ENCODE measurements at regions not wholly inside any gene's neighbourhood (a gene's known extent, or its start where the extent isn't known, plus 50 kb on each side); places are given as distances from the start of the nearest gene placed in this dataset.

DNA sequence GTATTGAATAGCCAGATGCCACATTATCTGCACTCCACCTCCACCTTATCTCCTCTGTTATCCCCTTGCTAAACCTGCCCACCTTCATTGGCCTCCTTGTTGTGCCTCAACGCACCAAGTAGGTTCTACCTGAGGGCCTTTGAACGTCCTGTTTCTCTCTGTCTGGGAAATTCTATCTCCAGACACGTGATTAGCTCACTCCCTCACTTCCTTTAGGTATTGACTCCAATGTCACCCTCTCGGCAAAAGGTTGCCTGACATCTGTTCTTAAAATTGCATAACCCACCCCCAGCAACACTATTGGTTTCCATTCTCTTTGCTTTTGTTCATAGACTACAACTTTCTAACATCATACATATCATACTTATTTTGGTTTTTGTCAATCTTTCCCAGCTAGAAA is 56.5 kb upstream of the MEDAG start:
- DNase-seq: no peak
- intact Hi-C loops (cut with DNase I): no loop called here
- WGBS, 3 donors: 83 to 87% (median 84%) methylated on average over 4 of the region's 4 CpGs
- H3K27me3 ChIP-seq: no peaks in the 10 kb centered on the region
- H3K4me1 ChIP-seq (ENCODE audit: insufficient read depth): no peaks in the 10 kb centered on the region
- no peak overlapping the region for H3K4me3 ChIP-seq
- no peaks in the 10 kb centered on the region for H3K36me3 ChIP-seq
- H3K27ac ChIP-seq: no peak overlapping the region
- H3K9me3 ChIP-seq: no peaks in the 10 kb centered on the region
- TF ChIP-seq EP300 (IDR thresholded peaks at IDR 0.05) (no peak), POLR2A (IDR thresholded peaks at IDR 0.05) (no peak)

- WGBS, 3 donors: 61 to 73% (median 64%) methylated on average over 2 of the region's 2 CpGs
Observed at GRCh38 chr13:30850204-30850866, 55.7 kb upstream of the MEDAG start.

GRCh38 chr13:30850867-30851211 is 55.2 kb upstream of the MEDAG start:
- no peaks in the 10 kb centered on the region for H3K4me1 ChIP-seq (ENCODE audit: insufficient read depth)
- TF ChIP-seq CTCF (IDR thresholded peaks at IDR 0.05) (no peak), EP300 (IDR thresholded peaks at IDR 0.05) (no peak), POLR2A (IDR thresholded peaks at IDR 0.05) (no peak)
- intact Hi-C loops (cut with DNase I): no loop called here
- H3K36me3 ChIP-seq: no peaks in the 10 kb centered on the region
- DNase-seq: no peak
- no peak overlapping the region for H3K4me3 ChIP-seq
- H3K27ac ChIP-seq: no peak overlapping the region
- no peaks in the 10 kb centered on the region for H3K27me3 ChIP-seq
- no peaks in the 10 kb centered on the region for H3K9me3 ChIP-seq

More at GRCh38 chr13:30850204-30850866, 55.7 kb upstream of the MEDAG start:
- no peak for TF ChIP-seq EP300 (IDR thresholded peaks at IDR 0.05)
- no peak for TF ChIP-seq CTCF (IDR thresholded peaks at IDR 0.05)
- TF ChIP-seq POLR2A (IDR thresholded peaks at IDR 0.05): no peak
- Histone ChIP-seq H3K9me3 (no peaks in the 10 kb centered on the region), H3K4me3 (no peak overlapping the region), H3K27me3 (no peaks in the 10 kb centered on the region), H3K36me3 (no peaks in the 10 kb centered on the region), H3K27ac (no peak overlapping the region), H3K4me1 (ENCODE audit: insufficient read depth) (no peaks in the 10 kb centered on the region)
- intact Hi-C loops (cut with DNase I): no loop called here
- DNase-seq: no peak

DNA sequence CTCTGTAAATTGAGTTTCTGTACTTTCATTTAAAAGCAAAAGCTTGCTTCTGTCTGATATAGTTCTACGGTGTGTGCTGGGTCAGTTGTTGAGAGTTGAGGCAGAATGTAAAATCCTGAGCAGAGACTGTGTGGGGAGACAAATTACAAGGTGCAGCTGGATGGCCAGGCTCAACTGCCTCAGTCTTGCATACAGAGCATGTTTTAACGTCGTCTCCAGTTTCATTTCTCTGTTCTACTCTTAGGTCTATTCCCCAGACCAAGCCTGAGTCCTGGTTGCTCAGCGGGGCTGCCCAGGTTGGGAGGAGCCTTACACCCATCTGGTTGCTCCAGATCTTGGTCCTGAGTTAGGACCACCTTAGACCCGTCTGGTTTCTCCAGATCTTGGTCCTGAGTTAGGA is 54.4 kb upstream of the MEDAG start:
- TF ChIP-seq CTCF (IDR thresholded peaks at IDR 0.05) (no peak), POLR2A (IDR thresholded peaks at IDR 0.05) (no peak), EP300 (IDR thresholded peaks at IDR 0.05) (no peak)
- WGBS, 3 donors: 83 to 91% (median 90%) methylated on average over 5 of the region's 5 CpGs
- H3K4me3 ChIP-seq: no peak overlapping the region
- H3K36me3 ChIP-seq: no peaks in the 10 kb centered on the region
- DNase-seq: no peak
- H3K9me3 ChIP-seq: no peaks in the 10 kb centered on the region
- no peak overlapping the region for H3K27ac ChIP-seq
- no peaks in the 10 kb centered on the region for H3K4me1 ChIP-seq (ENCODE audit: insufficient read depth)
- no peaks in the 10 kb centered on the region for H3K27me3 ChIP-seq
- intact Hi-C loops (cut with DNase I): no loop called here

DNA sequence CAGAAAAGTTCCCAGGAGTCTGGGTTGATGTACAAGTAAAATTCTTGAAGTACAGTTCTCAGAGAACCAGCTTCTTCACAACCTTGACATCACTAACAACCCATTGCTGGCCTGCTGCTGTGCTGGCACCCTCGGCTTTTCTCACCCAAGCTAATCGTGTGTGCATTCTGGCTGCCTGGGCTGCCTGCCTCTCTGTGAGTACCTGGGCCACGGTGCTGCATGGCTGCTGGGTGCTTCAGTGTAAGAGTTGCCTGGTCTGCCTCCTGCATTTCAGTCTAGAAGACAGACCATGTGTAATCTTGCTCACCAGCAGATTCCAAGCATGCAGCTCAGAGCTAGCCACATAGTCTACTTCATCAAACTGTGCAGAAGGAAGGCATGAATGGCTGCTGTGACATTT is 50.5 kb upstream of the MEDAG start:
- Histone ChIP-seq H3K27ac (no peak overlapping the region), H3K27me3 (no peaks in the 10 kb centered on the region), H3K9me3 (no peaks in the 10 kb centered on the region), H3K4me1 (ENCODE audit: insufficient read depth) (no peaks in the 10 kb centered on the region), H3K36me3 (no peaks in the 10 kb centered on the region), H3K4me3 (no peak overlapping the region)
- DNase-seq: no peak
- no peak for TF ChIP-seq POLR2A (IDR thresholded peaks at IDR 0.05)
- no peak for TF ChIP-seq EP300 (IDR thresholded peaks at IDR 0.05)
- TF ChIP-seq CTCF (IDR thresholded peaks at IDR 0.05): no peak
- 70 to 87% (median 81%) methylated on average over 3 of the region's 3 CpGs for WGBS, 3 donors
- intact Hi-C loops (cut with DNase I): no loop called here
